H1 (cell line): ENCODE measurements at regions not wholly inside any gene's neighbourhood (a gene's known extent, or its start where the extent isn't known, plus 50 kb on each side); places are given as distances from the start of the nearest gene placed in this dataset.

Source experiments
- CTCF ChIA-PET: fragments of 300-600 bp; sonication (Branson Sonifier 250); formaldehyde crosslinking; loops from one replicate; lab custom pipeline; 2021; ENCODE audit not compliant: partially characterized antibody; lab: Charles Lee
- POLR2A ChIA-PET: fragments of 300-600 bp; sonication (Branson Sonifier 250); formaldehyde crosslinking; loops from one replicate; lab custom pipeline; 2021; ENCODE audit warnings: inconsistent platforms; ENCODE audit not compliant: partially characterized antibody; lab: Charles Lee
- DNase-seq, 2 experiments: peaks; one replicate each; pipeline versions ENCODE4 v3.0.0 to v3.0.0-alpha.2; 2010 to 2022; ENCODE audit warnings: low spot score in 2 of 2, low read depth in 1 of 2, mixed read lengths in 1 of 2
- FAIRE-seq: peaks from 2 replicates; lab custom pipeline; 2011; peaks lifted over from hg19 to GRCh38; lab: Jason Lieb, UNC
- H2AFZ ChIP-seq: 2 replicates; pipeline ENCODE4 v1.8.1; 2012; ENCODE audit warnings: low read length, inconsistent platforms
- H2AK5ac ChIP-seq: 2 replicates; pipeline ENCODE4 v1.6.1; 2013; ENCODE audit warnings: low read depth, low read length
- H2BK120ac ChIP-seq: replicated peaks from 2 replicates; pipeline ENCODE3; 2013; ENCODE audit warnings: low read depth, low read length, inconsistent platforms
- H2BK12ac ChIP-seq: 2 replicates; pipeline ENCODE4 v1.6.1; 2013; ENCODE audit warnings: low read depth, low read length
- H2BK15ac ChIP-seq: 2 replicates; pipeline ENCODE4 v1.6.1; 2013; ENCODE audit warnings: low read length
- H2BK20ac ChIP-seq: 2 replicates; pipeline ENCODE4 v1.6.1; 2013; ENCODE audit warnings: low read length
- H2BK5ac ChIP-seq: 2 replicates; pipeline ENCODE4 v1.6.1; 2013; ENCODE audit warnings: low read depth, low read length
- H3K14ac ChIP-seq: 2 replicates; pipeline ENCODE4 v1.6.1; 2013; ENCODE audit warnings: inconsistent platforms; ENCODE audit not compliant: insufficient read length
- H3K18ac ChIP-seq: 2 replicates; pipeline ENCODE4 v1.6.1; 2013; ENCODE audit warnings: low read length; ENCODE audit errors: extremely low read depth
- H3K23ac ChIP-seq: 2 replicates; pipeline ENCODE4 v1.6.1; 2013; ENCODE audit warnings: inconsistent platforms; ENCODE audit not compliant: insufficient read length
- H3K23me2 ChIP-seq: 2 replicates; pipeline ENCODE4 v1.6.1; 2013; ENCODE audit warnings: low read depth, low read length
- H3K27ac ChIP-seq: 2 replicates; pipeline ENCODE4 v1.6.1; 2011; ENCODE audit warnings: low read depth, low read length, inconsistent platforms
- H3K27me3 ChIP-seq, 4 experiments: replicated peaks in 1 of 4; 1 replicate in 1 of 4; 2 replicates in 3 of 4; pipeline versions ENCODE4 v1.6.1 to v1.8.1; 2011 to 2013; ENCODE audit warnings: low read length in 3 of 4, mild to moderate bottlenecking in 3 of 4, inconsistent platforms in 2 of 4, mixed read lengths in 2 of 4, moderate library complexity in 1 of 4; ENCODE audit not compliant: control insufficient read depth in 3 of 4, insufficient read depth in 3 of 4; ENCODE audit errors: extremely low read depth in 1 of 4
- H3K36me3 ChIP-seq, 4 experiments: 2 replicates each; pipeline versions ENCODE4 v1.6.1 to v1.8.1; 2011 to 2013; ENCODE audit warnings: mild to moderate bottlenecking in 4 of 4, low read length in 3 of 4, moderate library complexity in 2 of 4, control low read depth in 1 of 4, inconsistent platforms in 1 of 4; ENCODE audit not compliant: insufficient read depth in 4 of 4, control insufficient read depth in 2 of 4
- H3K4ac ChIP-seq: replicated peaks from 2 replicates; pipeline ENCODE3; 2013; ENCODE audit warnings: low read length, low read depth, mixed read lengths, inconsistent platforms; ENCODE audit not compliant: insufficient read length
- H3K4me1 ChIP-seq, 4 experiments: replicated peaks in 1 of 4; 1 replicate in 1 of 4; 2 replicates in 3 of 4; pipeline versions ENCODE4 v1.6.1 to v1.8.1; 2011 to 2013; ENCODE audit warnings: low read length in 3 of 4, inconsistent platforms in 2 of 4, mixed read lengths in 1 of 4; ENCODE audit not compliant: insufficient read depth in 4 of 4, control insufficient read depth in 3 of 4
- H3K4me2 ChIP-seq, 2 experiments: 2 replicates each; pipeline versions ENCODE4 v1.6.1 to v1.8.1; 2011 to 2013; ENCODE audit warnings: low read depth in 2 of 2, low read length in 2 of 2, control low read depth in 1 of 2, inconsistent platforms in 1 of 2, mild to moderate bottlenecking in 1 of 2; ENCODE audit not compliant: insufficient read depth in 1 of 2
- H3K4me3 ChIP-seq, 4 experiments: fragments of 200-600, 300-600 bp in 1 of 4; sonication (generic), shearing (Covaris generic), sonication (Bioruptor Twin) in 1 of 4; 2 replicates each; pipeline versions ENCODE4 v1.5.1 to v1.8.1; 2011 to 2016; ENCODE audit warnings: low read length in 4 of 4, low read depth in 3 of 4, control low read depth in 2 of 4, inconsistent platforms in 2 of 4, mild to moderate bottlenecking in 2 of 4, mixed read lengths in 1 of 4, moderate library complexity in 1 of 4; ENCODE audit not compliant: insufficient read depth in 2 of 4; ENCODE audit errors: extremely low read depth in 1 of 4
- H3K56ac ChIP-seq: replicated peaks from 2 replicates; pipeline ENCODE3; 2013; ENCODE audit warnings: low read depth, mild to moderate bottlenecking, mixed read lengths, low read length, inconsistent platforms; ENCODE audit not compliant: insufficient read length
- H3K79me1 ChIP-seq: 2 replicates; pipeline ENCODE4 v1.6.1; 2013; ENCODE audit warnings: low read depth, low read length, control low read depth
- H3K79me2 ChIP-seq, 2 experiments: 2 replicates each; pipeline versions ENCODE4 v1.6.1 to v1.8.1; 2012 to 2013; ENCODE audit warnings: low read length in 2 of 2, mild to moderate bottlenecking in 2 of 2, inconsistent platforms in 1 of 2; ENCODE audit not compliant: insufficient read depth in 2 of 2, control insufficient read depth in 1 of 2
- H3K9ac ChIP-seq, 4 experiments: replicated peaks in 1 of 4; 1 replicate in 1 of 4; 2 replicates in 3 of 4; pipeline versions ENCODE4 v1.6.1 to v1.8.1; 2011 to 2013; ENCODE audit warnings: low read depth in 3 of 4, low read length in 3 of 4, control low read depth in 2 of 4, mild to moderate bottlenecking in 2 of 4, moderate library complexity in 2 of 4, inconsistent platforms in 1 of 4; ENCODE audit errors: extremely low read depth in 1 of 4
- H3K9me3 ChIP-seq, 2 experiments: 2 replicates each; pipeline versions ENCODE4 v1.6.1 to v1.8.1; 2012 to 2013; ENCODE audit warnings: mild to moderate bottlenecking in 2 of 2, moderate library complexity in 2 of 2, control low read depth in 1 of 2, inconsistent platforms in 1 of 2, low read depth in 1 of 2, low read length in 1 of 2, mixed read lengths in 1 of 2; ENCODE audit not compliant: insufficient read depth in 2 of 2
- H4K20me1 ChIP-seq, 2 experiments: replicated peaks in 1 of 2; 2 replicates each; pipeline versions ENCODE3 to v1.8.1; 2011 to 2013; ENCODE audit warnings: inconsistent platforms in 2 of 2, low read length in 2 of 2, mild to moderate bottlenecking in 1 of 2; ENCODE audit not compliant: insufficient read depth in 2 of 2, control insufficient read depth in 1 of 2
- H4K5ac ChIP-seq: 2 replicates; pipeline ENCODE4 v1.6.1; 2013; ENCODE audit warnings: low read length, low read depth, mixed read lengths, inconsistent platforms; ENCODE audit not compliant: insufficient read length
- H4K8ac ChIP-seq: 2 replicates; pipeline ENCODE4 v1.8.0; 2013; ENCODE audit warnings: mild to moderate bottlenecking, moderate library complexity, low read length, inconsistent platforms; ENCODE audit not compliant: insufficient read depth; ENCODE audit errors: extremely low read depth
- H4K91ac ChIP-seq: replicated peaks from 2 replicates; pipeline ENCODE3; 2013; ENCODE audit warnings: low read length, mixed read lengths, inconsistent platforms; ENCODE audit not compliant: insufficient read length
- KDM1A ChIP-seq: fragments of 200-600, 300-600 bp; sonication (generic); IDR thresholded peaks from 2 replicates; pipeline ENCODE4 v1.7.1; 2016; ENCODE audit warnings: mild to moderate bottlenecking, low read length, borderline replicate concordance
- TCF12 ChIP-seq: IDR thresholded peaks from 2 replicates; pipeline ENCODE4 v1.6.1; 2011; ENCODE audit warnings: low read depth, mild to moderate bottlenecking, low read length
- WGBS, 2 experiments: shearing (Covaris generic) in 1 of 2; methylation state at CpG; one replicate each; pipeline versions ENCODE4 v1.1.6 to v1.1.7; 2013 to 2015; ENCODE audit warnings: low lambda C conversion rate in 2 of 2, mixed read lengths in 2 of 2, inconsistent platforms in 1 of 2, low coverage in 1 of 2, missing lambda C conversion rate in 1 of 2; ENCODE audit not compliant: insufficient replicate concordance in 2 of 2, insufficient coverage in 1 of 2, insufficient read length in 1 of 2; ENCODE audit errors: extremely low coverage in 1 of 2, missing lambda C conversion rate in 1 of 2; 5-methylcytosine and 5-hydroxymethylcytosine counted together

DNA sequence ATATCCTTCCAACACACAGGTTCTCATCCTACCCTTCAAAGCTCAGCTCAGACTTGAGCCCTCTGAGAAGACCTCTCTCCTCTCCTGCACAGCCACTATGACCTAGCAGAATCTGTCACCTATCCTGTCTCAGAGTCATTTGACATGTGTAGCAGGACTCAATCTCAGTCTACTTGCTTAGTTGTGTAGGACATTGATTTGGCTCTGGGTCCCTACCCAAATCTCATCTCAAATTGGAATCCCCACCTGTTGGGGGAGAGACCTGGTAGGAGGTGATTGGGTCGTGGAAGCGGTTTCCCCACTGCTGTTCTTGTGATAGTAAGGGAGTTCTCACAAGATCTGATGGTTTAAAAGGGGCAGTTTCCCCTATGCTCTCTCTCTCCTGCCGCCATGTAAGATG is 297.9 kb downstream of the CD83 start:
- no peak overlapping the region; a peak in 1 of 7 replicates for H3K9ac ChIP-seq
- no peak overlapping the region for H3K4me3 ChIP-seq
- H3K4ac ChIP-seq: no peak overlapping the region
- H3K79me2 ChIP-seq: no peaks in the 10 kb centered on the region
- H4K8ac ChIP-seq: no peak overlapping the region
- no peak overlapping the region for H3K27ac ChIP-seq
- no peak overlapping the region for H2BK5ac ChIP-seq
- no peak overlapping the region for H2BK12ac ChIP-seq
- H3K36me3 ChIP-seq: no peaks in the 10 kb centered on the region
- H3K9me3 ChIP-seq: no peaks in the 10 kb centered on the region
- H3K4me1 ChIP-seq: peaks cover 0 to 6% (median 0%) of the 10 kb centered on the region in 4 experiments; a peak in 1 of 7 replicates
- H2BK120ac ChIP-seq: no peak overlapping the region
- FAIRE-seq: no peak
- H3K79me1 ChIP-seq: no peaks in the 10 kb centered on the region
- no peak overlapping the region for H2AK5ac ChIP-seq
- no peak overlapping the region for H3K14ac ChIP-seq
- no peak overlapping the region for H3K18ac ChIP-seq
- POLR2A ChIA-PET: no interaction called here
- no peak overlapping the region for H3K4me2 ChIP-seq
- H3K23me2 ChIP-seq: no peaks in the 10 kb centered on the region
- no peak overlapping the region for H2BK20ac ChIP-seq
- H2BK15ac ChIP-seq: no peak overlapping the region
- H3K27me3 ChIP-seq: no peaks in the 10 kb centered on the region
- DNase-seq: no peak
- H4K91ac ChIP-seq: no peak overlapping the region
- WGBS, 2 experiments: 82% methylated on average over 3 of the region's 3 CpGs; no CpG with 5 or more reads in 1 of the 2 experiments
- CTCF ChIA-PET: no interaction called here
- H3K56ac ChIP-seq: no peak overlapping the region
- H4K20me1 ChIP-seq: no peaks in the 10 kb centered on the region
- H3K23ac ChIP-seq: no peak overlapping the region
- H4K5ac ChIP-seq: no peak overlapping the region
- no peak overlapping the region for H2AFZ ChIP-seq
- TF ChIP-seq KDM1A (no peak), TCF12 (no peak)
